ENCODE measurements at regions not wholly inside any gene's neighbourhood (a gene's known extent, or its start where the extent isn't known, plus 50 kb on each side); places are given as distances from the start of the nearest gene placed in this dataset.

GRCh38 chr2:12110481-12110880 lies 364.0 kb downstream of the LPIN1 start:
- BruUV-seq (replicated peaks): no TSS peak
- no peaks in the 10 kb centered on the region for H3K27me3 ChIP-seq (ENCODE audit: insufficient read depth, low read length)
- no peak overlapping the region for H3K27ac ChIP-seq (ENCODE audit: low read depth, low read length)
- H3K4me2 ChIP-seq (ENCODE audit: low read length): no peak overlapping the region
- no peak overlapping the region for H3K9ac ChIP-seq (ENCODE audit: low read length)
- H3K9me2 ChIP-seq (ENCODE audit: insufficient read depth): no peaks in the 10 kb centered on the region
- TF ChIP-seq MAX (IDR thresholded peaks at IDR 0.05) (no peak), EZH2 (IDR thresholded peaks at IDR 0.05) (no peak), ZNF274 (IDR thresholded peaks at IDR 0.05; ENCODE audit: low read depth, low read length) (no peak), JUND (IDR thresholded peaks at IDR 0.05) (no peak), EZH2phosphoT487 (IDR thresholded peaks at IDR 0.05; ENCODE audit: borderline replicate concordance) (no peak), ATF3 (IDR thresholded peaks at IDR 0.05) (no peak), CBX3 (IDR thresholded peaks at IDR 0.05; ENCODE audit: low read depth) (no peak), YY1 (IDR thresholded peaks at IDR 0.05; ENCODE audit: extremely low read depth, insufficient replicate concordance, low read depth, low read length) (no peak), ZFX (IDR thresholded peaks at IDR 0.05) (no peak), EGR1 (IDR thresholded peaks at IDR 0.05; ENCODE audit: low read depth) (no peak), POLR2AphosphoS5 (IDR thresholded peaks at IDR 0.05; ENCODE audit: low read depth, low read length) (no peak), SIN3A (IDR thresholded peaks at IDR 0.05; ENCODE audit: low read depth) (no peak), SRF (IDR thresholded peaks at IDR 0.05; ENCODE audit: low read depth) (no peak), TCF7L2 (IDR thresholded peaks at IDR 0.05; ENCODE audit: borderline replicate concordance, extremely low read depth, insufficient read depth, insufficient read length) (no peak), POLR2A (IDR thresholded peaks at IDR 0.05; ENCODE audit: borderline replicate concordance, extremely low read depth, insufficient read depth, insufficient read length) (no peak), ELF1 (IDR thresholded peaks at IDR 0.05; ENCODE audit: borderline replicate concordance, low read depth) (no peak), ZBTB33 (IDR thresholded peaks at IDR 0.05; ENCODE audit: extremely low read depth, insufficient replicate concordance, low read length) (no peak), FOSL1 (IDR thresholded peaks at IDR 0.05; ENCODE audit: low read depth) (no peak), CEBPB (IDR thresholded peaks at IDR 0.05; ENCODE audit: low read depth) (no peak)
- TF ChIP-seq, protein P1, sequence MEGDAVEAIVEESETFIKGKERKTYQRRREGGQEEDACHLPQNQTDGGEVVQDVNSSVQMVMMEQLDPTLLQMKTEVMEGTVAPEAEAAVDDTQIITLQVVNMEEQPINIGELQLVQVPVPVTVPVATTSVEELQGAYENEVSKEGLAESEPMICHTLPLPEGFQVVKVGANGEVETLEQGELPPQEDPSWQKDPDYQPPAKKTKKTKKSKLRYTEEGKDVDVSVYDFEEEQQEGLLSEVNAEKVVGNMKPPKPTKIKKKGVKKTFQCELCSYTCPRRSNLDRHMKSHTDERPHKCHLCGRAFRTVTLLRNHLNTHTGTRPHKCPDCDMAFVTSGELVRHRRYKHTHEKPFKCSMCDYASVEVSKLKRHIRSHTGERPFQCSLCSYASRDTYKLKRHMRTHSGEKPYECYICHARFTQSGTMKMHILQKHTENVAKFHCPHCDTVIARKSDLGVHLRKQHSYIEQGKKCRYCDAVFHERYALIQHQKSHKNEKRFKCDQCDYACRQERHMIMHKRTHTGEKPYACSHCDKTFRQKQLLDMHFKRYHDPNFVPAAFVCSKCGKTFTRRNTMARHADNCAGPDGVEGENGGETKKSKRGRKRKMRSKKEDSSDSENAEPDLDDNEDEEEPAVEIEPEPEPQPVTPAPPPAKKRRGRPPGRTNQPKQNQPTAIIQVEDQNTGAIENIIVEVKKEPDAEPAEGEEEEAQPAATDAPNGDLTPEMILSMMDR (IDR thresholded peaks at IDR 0.05 in 2 of 3, conservative IDR thresholded peaks at IDR 0.05 in 1 of 3; ENCODE audit: borderline replicate concordance in 1 of 3, insufficient read depth in 1 of 3, low read depth in 2 of 3, low read length in 2 of 3): no peak
- H3K36me3 ChIP-seq (ENCODE audit: control insufficient read depth in 1 of 2, insufficient read depth in 2 of 2, low read length in 2 of 2): no peaks in the 10 kb centered on the region
- no peak for ATAC-seq
- RAD21 ChIA-PET (ENCODE audit: low non-redundant PET in 1 of 2, low total read pairs in 2 of 2, uncharacterized antibody in 2 of 2, unreplicated experiment in 2 of 2): no interaction called here
- CTCF ChIA-PET: no interaction called here
- DNase-seq (ENCODE audit: low read depth, low spot score): no peak
- H2AFZ ChIP-seq (ENCODE audit: low read depth, low read length, poor library complexity, severe bottlenecking): no peak overlapping the region
- POLR2A ChIA-PET: no interaction called here
- intact Hi-C loops (cut with micrococcal nuclease): no loop called here
- H3K4me1 ChIP-seq (ENCODE audit: control insufficient read depth in 1 of 2, insufficient read depth in 2 of 2, low read length in 2 of 2): peaks cover 0 to 6% of the 10 kb centered on the region in 2 experiments; a peak in 2 of 4 replicates
- H3K4me3 ChIP-seq (replicated peaks in 1 of 2; ENCODE audit: low read depth in 1 of 2, low read length in 2 of 2): no peak overlapping the region
- H3K79me2 ChIP-seq (ENCODE audit: insufficient read depth, low read length): no peaks in the 10 kb centered on the region
- no peaks in the 10 kb centered on the region for H4K20me1 ChIP-seq (ENCODE audit: insufficient read depth)
- H3K9me3 ChIP-seq (ENCODE audit: control insufficient read depth in 1 of 2, insufficient read depth in 1 of 2, low read depth in 1 of 2, low read length in 2 of 2): no peaks in the 10 kb centered on the region
